ENCODE measurements at regions not wholly inside any gene's neighbourhood (a gene's known extent, or its start where the extent isn't known, plus 50 kb on each side); places are given as distances from the start of the nearest gene placed in this dataset.

- H2AK5ac ChIP-seq (ENCODE audit: low read depth, low read length): no peak overlapping the region
- H3K18ac ChIP-seq (ENCODE audit: extremely low read depth, low read length): no peak overlapping the region
- H2BK5ac ChIP-seq (ENCODE audit: low read depth, low read length): no peak overlapping the region
- no peaks in the 10 kb centered on the region for H3K79me2 ChIP-seq (ENCODE audit: control insufficient read depth in 1 of 2, insufficient read depth in 2 of 2, low read length in 2 of 2)
- no peaks in the 10 kb centered on the region for H3K79me1 ChIP-seq (ENCODE audit: low read depth, low read length)
- no peak overlapping the region for H4K8ac ChIP-seq (ENCODE audit: extremely low read depth, insufficient read depth, low read length)
- no peaks in the 10 kb centered on the region for H4K20me1 ChIP-seq (replicated peaks in 1 of 2; ENCODE audit: control insufficient read depth in 1 of 2, insufficient read depth in 2 of 2, low read length in 2 of 2)
- H2BK20ac ChIP-seq (ENCODE audit: low read length): no peak overlapping the region
- no peak overlapping the region for H2BK12ac ChIP-seq (ENCODE audit: low read depth, low read length)
- no peak overlapping the region for H3K14ac ChIP-seq (ENCODE audit: insufficient read length)
- no peak overlapping the region for H3K4ac ChIP-seq (replicated peaks; ENCODE audit: insufficient read length, low read depth, low read length)
- H3K36me3 ChIP-seq (ENCODE audit: control insufficient read depth in 2 of 4, insufficient read depth in 4 of 4, low read length in 3 of 4): peaks cover 0 to 19% (median 2%) of the 10 kb centered on the region in 4 experiments; a peak in 3 of 8 replicates
- H3K27ac ChIP-seq (ENCODE audit: low read depth, low read length): no peak overlapping the region
- POLR2A ChIA-PET (ENCODE audit: partially characterized antibody): interaction anchor here (1.0 kb wide), 1 partner anchor 410 kb away, joined by 3 read pairs; no protein-coding TSS in a partner anchor
- H3K4me2 ChIP-seq (ENCODE audit: insufficient read depth in 1 of 2, low read depth in 2 of 2, low read length in 2 of 2): no peak overlapping the region
- no peak overlapping the region for H3K9ac ChIP-seq (replicated peaks in 1 of 4; ENCODE audit: extremely low read depth in 1 of 4, low read depth in 3 of 4, low read length in 3 of 4)
- 90% methylated on average over 1 of the region's 1 CpG; no CpG with 5 or more reads in 1 of the 2 experiments for WGBS, 2 experiments (ENCODE audit: extremely low coverage in 1 of 2, insufficient coverage in 1 of 2, insufficient read length in 1 of 2, insufficient replicate concordance in 2 of 2, low coverage in 1 of 2, low lambda C conversion rate in 2 of 2, missing lambda C conversion rate in 1 of 2)
- H3K27me3 ChIP-seq (replicated peaks in 1 of 4; ENCODE audit: control insufficient read depth in 3 of 4, extremely low read depth in 1 of 4, insufficient read depth in 3 of 4, low read length in 3 of 4): no peaks in the 10 kb centered on the region
- H4K91ac ChIP-seq (replicated peaks; ENCODE audit: insufficient read length, low read length): no peak overlapping the region
- no peak overlapping the region for H2AFZ ChIP-seq (ENCODE audit: low read length)
- no peaks in the 10 kb centered on the region for H3K9me3 ChIP-seq (ENCODE audit: insufficient read depth in 2 of 2, low read depth in 1 of 2, low read length in 1 of 2)
- no peak overlapping the region for H4K5ac ChIP-seq (ENCODE audit: insufficient read length, low read depth, low read length)
- H2BK15ac ChIP-seq (ENCODE audit: low read length): no peak overlapping the region
- H3K23me2 ChIP-seq (ENCODE audit: low read depth, low read length): no peaks in the 10 kb centered on the region; the same call in 1 of the 2 replicates
- no peak overlapping the region for H3K23ac ChIP-seq (ENCODE audit: insufficient read length)
- no peak overlapping the region for H2BK120ac ChIP-seq (replicated peaks; ENCODE audit: low read depth, low read length)
- CTCF ChIA-PET (ENCODE audit: partially characterized antibody): interaction anchor here (0.5 to 3.2 kb wide), 28 partner anchors 10 to 447 kb away, joined by 3 to 23 read pairs (median 3); no protein-coding TSS in a partner anchor
- no peak for FAIRE-seq
- no peaks in the 10 kb centered on the region; a peak in 3 of 7 replicates for H3K4me1 ChIP-seq (replicated peaks in 1 of 4; ENCODE audit: control insufficient read depth in 3 of 4, insufficient read depth in 4 of 4, low read length in 3 of 4)
- DNase-seq (ENCODE audit: low read depth in 1 of 2, low spot score in 2 of 2): no peak
- no peak overlapping the region for H3K4me3 ChIP-seq (ENCODE audit: extremely low read depth in 1 of 4, insufficient read depth in 2 of 4, low read depth in 3 of 4, low read length in 4 of 4)
- H3K56ac ChIP-seq (replicated peaks; ENCODE audit: insufficient read length, low read depth, low read length): no peak overlapping the region
- TF ChIP-seq ATF2 (IDR thresholded peaks at IDR 0.05; ENCODE audit: low read length): no peak
- TF ChIP-seq CBX8 (IDR thresholded peaks at IDR 0.05; ENCODE audit: borderline replicate concordance, low read depth, low read length): no peak
- TF ChIP-seq RAD21 (IDR thresholded peaks at IDR 0.05 in 1 of 2, conservative IDR thresholded peaks at IDR 0.05 in 1 of 2; ENCODE audit: low read depth in 2 of 2, low read length in 2 of 2): peak; percentile 36 to 51; a peak in 3 of 4 replicates
- no peak for TF ChIP-seq SRF (IDR thresholded peaks at IDR 0.05; ENCODE audit: low read depth, low read length)
- TF ChIP-seq KDM1A (IDR thresholded peaks at IDR 0.05; ENCODE audit: borderline replicate concordance, low read length): no peak
- peak in 2 of 3 experiments; percentile 16 to 38; a peak in 2 of 4 replicates for TF ChIP-seq CTCF (IDR thresholded peaks at IDR 0.05; ENCODE audit: control extremely low read depth in 1 of 3, insufficient read depth in 1 of 3, low read depth in 1 of 3, low read length in 3 of 3)
- no peak for TF ChIP-seq TBP (IDR thresholded peaks at IDR 0.05; ENCODE audit: low read depth, low read length)
These were observed 493.8 kb downstream of the UTRN start for GRCh38 chr6:144778773-144779492.

Measured in H1 (cell line).